Fibroblast of pulmonary artery (primary cell): ENCODE measurements at regions not wholly inside any gene's neighbourhood (a gene's known extent, or its start where the extent isn't known, plus 50 kb on each side); places are given as distances from the start of the nearest gene placed in this dataset.
"Not testable (repeated sequence)": the region's sequence is repeated elsewhere in the genome, so short reads cannot be mapped to it uniquely, and the experiment has no call there.

ENCODE experiments used
- DNase-seq: peaks from one replicate; pipeline ENCODE4 v3.0.0-alpha.2; 2010; ENCODE audit warnings: low read depth
- H3K4me3 ChIP-seq: replicated peaks from 2 replicates; pipeline ENCODE4 v1.5.1; 2011; ENCODE audit warnings: low read depth, mild to moderate bottlenecking, control low read depth, low read length, moderate library complexity
- CTCF ChIP-seq: IDR thresholded peaks from 2 replicates; pipeline ENCODE4 v1.5.1; 2011; ENCODE audit warnings: mild to moderate bottlenecking, control low read depth, low read length, inconsistent platforms; ENCODE audit errors: missing control alignments

GRCh38 chr3:124144035-124144814, 152.3 kb upstream of the ROPN1 start:
- no peak for DNase-seq
- no peak for TF ChIP-seq CTCF
- H3K4me3 ChIP-seq, result no peak overlapping the region

- TF ChIP-seq CTCF, result no peak
- DNase-seq, result no peak
- H3K4me3 ChIP-seq, result no peak overlapping the region
Observed at GRCh38 chr3:124147429-124147828, 155.5 kb upstream of the ROPN1 start.

GRCh38 chr3:124147946-124148345, 156.0 kb upstream of the ROPN1 start:
- TF ChIP-seq CTCF, result no peak
- DNase-seq, result no peak
- no peak overlapping the region for H3K4me3 ChIP-seq

- DNase-seq, result no peak
- TF ChIP-seq CTCF, result no peak
- H3K4me3 ChIP-seq, result no peak overlapping the region
Observed at GRCh38 chr3:124149081-124149480, 157.2 kb upstream of the ROPN1 start.

GRCh38 chr3:124149771-124150170, 157.8 kb upstream of the ROPN1 start:
- no peak for DNase-seq
- H3K4me3 ChIP-seq, result no peak overlapping the region
- TF ChIP-seq CTCF, result no peak

- H3K4me3 ChIP-seq, DNase-seq: not testable (repeated sequence)
Observed at GRCh38 chr3:124152891-124153290, 161.0 kb upstream of the ROPN1 start.

- H3K4me3 ChIP-seq, result no peak overlapping the region
- DNase-seq, result no peak
- no peak for TF ChIP-seq CTCF
Observed at GRCh38 chr3:124156866-124157712, 165.2 kb upstream of the ROPN1 start.
